ENCODE measurements at regions not wholly inside any gene's neighbourhood (a gene's known extent, or its start where the extent isn't known, plus 50 kb on each side); places are given as distances from the start of the nearest gene placed in this dataset.

DNA sequence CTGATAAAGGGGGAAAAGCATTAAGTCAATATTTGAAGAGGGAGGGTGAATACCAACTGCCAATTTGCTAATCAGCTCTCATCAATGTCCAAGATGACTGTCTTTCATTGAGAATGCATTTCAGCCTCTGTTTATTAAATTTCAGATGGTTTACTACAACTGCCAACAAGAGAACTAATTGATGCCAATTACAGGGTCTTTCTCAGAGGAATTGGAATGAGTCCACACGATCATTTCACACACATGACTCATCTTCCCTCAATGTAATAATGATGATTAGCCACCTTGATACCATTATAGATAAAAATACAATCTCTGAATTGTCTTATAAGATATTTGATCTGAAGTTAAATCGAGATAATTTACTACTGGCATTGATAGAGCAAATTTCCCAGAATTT is 1274.4 kb downstream of the ROBO2 start:
- Histone ChIP-seq H3K36me3 (no peaks in the 10 kb centered on the region), H3K4me1 (no peaks in the 10 kb centered on the region), H3K9me3 (peaks cover 0 to 5% (median 1%) of the 10 kb centered on the region in 8 donors), H3K4me3 (no peak overlapping the region), H3K27me3 (replicated peaks in 1 of 7) (no peaks in the 10 kb centered on the region), H3K27ac (no peak overlapping the region)
- intact Hi-C loops (cut with DNase I; ENCODE audit: low total_unique reads) = no loop called here
- DNase-seq = no peak
- TF ChIP-seq, protein P1, sequence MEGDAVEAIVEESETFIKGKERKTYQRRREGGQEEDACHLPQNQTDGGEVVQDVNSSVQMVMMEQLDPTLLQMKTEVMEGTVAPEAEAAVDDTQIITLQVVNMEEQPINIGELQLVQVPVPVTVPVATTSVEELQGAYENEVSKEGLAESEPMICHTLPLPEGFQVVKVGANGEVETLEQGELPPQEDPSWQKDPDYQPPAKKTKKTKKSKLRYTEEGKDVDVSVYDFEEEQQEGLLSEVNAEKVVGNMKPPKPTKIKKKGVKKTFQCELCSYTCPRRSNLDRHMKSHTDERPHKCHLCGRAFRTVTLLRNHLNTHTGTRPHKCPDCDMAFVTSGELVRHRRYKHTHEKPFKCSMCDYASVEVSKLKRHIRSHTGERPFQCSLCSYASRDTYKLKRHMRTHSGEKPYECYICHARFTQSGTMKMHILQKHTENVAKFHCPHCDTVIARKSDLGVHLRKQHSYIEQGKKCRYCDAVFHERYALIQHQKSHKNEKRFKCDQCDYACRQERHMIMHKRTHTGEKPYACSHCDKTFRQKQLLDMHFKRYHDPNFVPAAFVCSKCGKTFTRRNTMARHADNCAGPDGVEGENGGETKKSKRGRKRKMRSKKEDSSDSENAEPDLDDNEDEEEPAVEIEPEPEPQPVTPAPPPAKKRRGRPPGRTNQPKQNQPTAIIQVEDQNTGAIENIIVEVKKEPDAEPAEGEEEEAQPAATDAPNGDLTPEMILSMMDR (IDR thresholded peaks at IDR 0.05 in 8 of 11, conservative IDR thresholded peaks at IDR 0.05 in 3 of 11) = no peak
- 64 to 85% (median 76%) methylated on average over 2 of the region's 2 CpGs for WGBS, 5 donors

DNA sequence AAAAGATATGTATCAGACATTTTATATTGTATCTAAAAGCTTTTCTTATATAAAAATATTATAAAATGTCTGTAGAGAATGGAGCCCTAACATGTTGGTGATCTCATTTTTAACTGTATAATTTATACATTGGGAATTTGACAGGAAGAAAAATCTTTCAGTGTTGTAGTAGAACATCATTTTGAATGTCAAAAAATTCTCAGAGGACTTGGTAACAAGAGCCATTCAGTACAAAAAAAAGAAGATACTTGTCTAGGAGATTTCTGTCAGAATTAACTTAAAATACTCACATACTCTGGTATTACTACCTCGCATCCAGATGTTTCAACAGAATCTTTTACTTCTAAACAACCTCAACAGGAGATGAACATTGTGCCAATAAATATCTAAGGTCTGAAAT is 1277.9 kb downstream of the ROBO2 start:
- TF ChIP-seq POLR2AphosphoS5 (IDR thresholded peaks at IDR 0.05) = no peak
- TF ChIP-seq POLR2A (IDR thresholded peaks at IDR 0.05) = no peak
- TF ChIP-seq, protein P1 (IDR thresholded peaks at IDR 0.05 in 8 of 11, conservative IDR thresholded peaks at IDR 0.05 in 3 of 11) = no peak
- Histone ChIP-seq H3K27ac (no peak overlapping the region), H3K36me3 (no peaks in the 10 kb centered on the region), H3K27me3 (replicated peaks in 1 of 7) (no peaks in the 10 kb centered on the region), H3K9me3 (peaks cover 0 to 7% (median 0%) of the 10 kb centered on the region in 8 donors), H3K4me3 (no peak overlapping the region), H3K4me1 (no peaks in the 10 kb centered on the region)
- intact Hi-C loops (cut with DNase I; ENCODE audit: low total_unique reads) = no loop called here
- no peak for DNase-seq
- 74 to 88% (median 81%) methylated on average over 1 of the region's 1 CpG for WGBS, 5 donors

DNA sequence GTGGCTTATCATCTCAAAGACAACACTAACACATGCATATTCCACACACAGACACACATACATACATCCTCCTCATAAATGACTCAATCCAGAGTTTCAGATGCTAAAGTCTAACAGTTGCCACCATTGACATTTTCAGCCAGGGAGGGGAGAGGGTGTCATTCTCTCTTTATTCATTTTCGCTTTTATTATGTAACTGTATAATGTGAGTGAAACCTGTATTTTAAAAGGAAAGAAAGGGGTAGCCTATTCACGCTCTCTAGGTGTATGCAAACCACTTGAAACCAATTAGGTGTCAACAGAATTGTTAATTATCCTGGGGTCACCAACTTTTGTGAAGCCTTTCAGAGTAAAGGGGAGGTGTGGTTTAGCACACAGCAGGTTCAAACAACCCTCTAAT is 1282.9 kb downstream of the ROBO2 start:
- WGBS, 5 donors = 84 to 92% (median 86%) methylated on average over 2 of the region's 2 CpGs
- TF ChIP-seq, protein P1 (IDR thresholded peaks at IDR 0.05 in 8 of 11, conservative IDR thresholded peaks at IDR 0.05 in 3 of 11) = no peak
- TF ChIP-seq POLR2AphosphoS5 (IDR thresholded peaks at IDR 0.05) (no peak), POLR2A (IDR thresholded peaks at IDR 0.05) (no peak)
- intact Hi-C loops (cut with DNase I; ENCODE audit: low total_unique reads) = no loop called here

DNA sequence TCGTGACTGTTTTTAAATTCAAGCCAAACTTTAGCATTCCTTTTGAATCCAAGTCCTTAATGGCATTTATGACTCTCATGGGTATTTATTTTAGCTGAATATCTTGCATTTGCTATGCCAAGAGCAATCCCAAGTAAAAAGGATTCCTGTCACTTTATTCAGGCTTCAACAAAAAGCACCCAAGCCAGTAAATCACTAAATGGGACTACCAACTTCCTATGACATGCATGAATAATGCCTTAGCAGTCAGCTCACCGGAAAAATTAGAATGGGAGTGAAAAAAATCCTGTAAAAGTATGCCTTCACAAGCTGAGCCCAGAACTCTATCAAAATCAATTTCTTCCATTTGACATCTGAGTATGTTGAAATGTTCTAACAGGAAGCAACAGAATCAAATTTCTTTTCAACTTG is 1297.9 kb downstream of the ROBO2 start:
- Histone ChIP-seq H3K4me1 (no peaks in the 10 kb centered on the region), H3K4me3 (no peak overlapping the region), H3K27ac (no peak overlapping the region), H3K27me3 (replicated peaks in 1 of 7) (no peaks in the 10 kb centered on the region), H3K9me3 (no peaks in the 10 kb centered on the region), H3K36me3 (no peaks in the 10 kb centered on the region)
- TF ChIP-seq, protein P1 (IDR thresholded peaks at IDR 0.05 in 8 of 11, conservative IDR thresholded peaks at IDR 0.05 in 3 of 11) = no peak
- no peak for TF ChIP-seq POLR2AphosphoS5 (IDR thresholded peaks at IDR 0.05)
- TF ChIP-seq POLR2A (IDR thresholded peaks at IDR 0.05) = no peak
- DNase-seq = no peak
- intact Hi-C loops (cut with DNase I; ENCODE audit: low total_unique reads) = no loop called here
- WGBS, 5 donors = 42 to 69% (median 54%) methylated on average over 2 of the region's 2 CpGs

More for the DNA sequence above, 1282.9 kb downstream of the ROBO2 start:
- no peak for DNase-seq
- no peaks in the 10 kb centered on the region for H3K4me1 ChIP-seq
- H3K27me3 ChIP-seq (replicated peaks in 1 of 7) = no peaks in the 10 kb centered on the region
- no peaks in the 10 kb centered on the region for H3K36me3 ChIP-seq
- no peak overlapping the region for H3K27ac ChIP-seq
- peaks cover 0 to 7% (median 0%) of the 10 kb centered on the region in 8 donors for H3K9me3 ChIP-seq
- no peak overlapping the region for H3K4me3 ChIP-seq
